OCI-LY7 (cell line): ENCODE measurements at regions not wholly inside any gene's neighbourhood (a gene's known extent, or its start where the extent isn't known, plus 50 kb on each side); places are given as distances from the start of the nearest gene placed in this dataset.

ENCODE experiments used
- EZH2phosphoT487 ChIP-seq: fragments of 200-600 bp; sonication (generic); IDR thresholded peaks from 2 replicates; pipeline ENCODE4 v1.6.1; 2018; ENCODE audit warnings: low read depth, borderline replicate concordance, mild to moderate bottlenecking, mixed run types, antibody characterized with exemption, low read length, moderate library complexity, mixed read lengths
- TF ChIP-seq, protein P1 (sequence below): fragments of 200-600 bp; sonication (generic); conservative IDR thresholded peaks from 2 replicates; pipeline ENCODE4 v1.5.1; 2014; ENCODE audit warnings: mild to moderate bottlenecking, antibody characterized with exemption, low read length, moderate library complexity, mixed read lengths

DNA sequence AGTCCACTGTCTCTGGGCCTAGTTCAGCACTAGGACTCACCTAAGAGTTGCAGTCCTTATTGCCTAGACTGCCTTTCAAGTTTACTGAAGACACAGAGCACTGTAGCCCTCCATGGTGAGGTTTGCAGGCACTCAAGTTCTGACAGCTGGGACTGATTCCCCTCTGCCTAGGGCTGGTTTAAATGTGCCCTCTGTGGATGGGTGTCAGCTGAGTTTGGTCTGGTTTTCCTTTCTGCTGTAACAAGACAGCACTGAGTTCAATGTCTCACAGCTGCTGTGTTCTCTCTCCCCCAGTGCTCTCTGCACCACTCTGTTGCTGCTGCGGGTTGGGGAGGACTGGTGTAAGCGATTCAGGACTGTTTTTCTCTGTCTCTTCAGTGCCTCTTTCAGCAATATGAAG, 75.2 kb upstream of the C1orf21 start:
- TF ChIP-seq, protein P1, sequence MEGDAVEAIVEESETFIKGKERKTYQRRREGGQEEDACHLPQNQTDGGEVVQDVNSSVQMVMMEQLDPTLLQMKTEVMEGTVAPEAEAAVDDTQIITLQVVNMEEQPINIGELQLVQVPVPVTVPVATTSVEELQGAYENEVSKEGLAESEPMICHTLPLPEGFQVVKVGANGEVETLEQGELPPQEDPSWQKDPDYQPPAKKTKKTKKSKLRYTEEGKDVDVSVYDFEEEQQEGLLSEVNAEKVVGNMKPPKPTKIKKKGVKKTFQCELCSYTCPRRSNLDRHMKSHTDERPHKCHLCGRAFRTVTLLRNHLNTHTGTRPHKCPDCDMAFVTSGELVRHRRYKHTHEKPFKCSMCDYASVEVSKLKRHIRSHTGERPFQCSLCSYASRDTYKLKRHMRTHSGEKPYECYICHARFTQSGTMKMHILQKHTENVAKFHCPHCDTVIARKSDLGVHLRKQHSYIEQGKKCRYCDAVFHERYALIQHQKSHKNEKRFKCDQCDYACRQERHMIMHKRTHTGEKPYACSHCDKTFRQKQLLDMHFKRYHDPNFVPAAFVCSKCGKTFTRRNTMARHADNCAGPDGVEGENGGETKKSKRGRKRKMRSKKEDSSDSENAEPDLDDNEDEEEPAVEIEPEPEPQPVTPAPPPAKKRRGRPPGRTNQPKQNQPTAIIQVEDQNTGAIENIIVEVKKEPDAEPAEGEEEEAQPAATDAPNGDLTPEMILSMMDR = no peak
- TF ChIP-seq EZH2phosphoT487 = no peak
